ENCODE measurements at regions not wholly inside any gene's neighbourhood (a gene's known extent, or its start where the extent isn't known, plus 50 kb on each side); places are given as distances from the start of the nearest gene placed in this dataset.
"Not testable (repeated sequence)": the region's sequence is repeated elsewhere in the genome, so short reads cannot be mapped to it uniquely, and the experiment has no call there.

GRCh38 chr4:125231661-125232060 lies 83.1 kb upstream of the FAT4 start:
- H3K9me3 Mint-ChIP-seq: peaks cover 3% of the 10 kb centered on the region
- H3K4me3 Mint-ChIP-seq: no peak overlapping the region

GRCh38 chr4:125229596-125230058 lies 85.1 kb upstream of the FAT4 start:
- no peak for TF ChIP-seq CTCF (IDR thresholded peaks at IDR 0.05; ENCODE audit: unreplicated experiment in 3 of 3)
- Mint-ChIP-seq H3K27ac (no peak overlapping the region), H3K27me3 (ENCODE audit: low read depth) (no peaks in the 10 kb centered on the region), H3K4me3 (no peak overlapping the region), H3K4me1 (peaks cover 4% of the 10 kb centered on the region), H3K9me3 (peaks cover 3% of the 10 kb centered on the region), H3K36me3 (ENCODE audit: low read depth) (no peaks in the 10 kb centered on the region)

More at GRCh38 chr4:125231661-125232060, 83.1 kb upstream of the FAT4 start:
- no peak for TF ChIP-seq CTCF (IDR thresholded peaks at IDR 0.05; ENCODE audit: unreplicated experiment in 3 of 3)
- H3K4me1 Mint-ChIP-seq: peaks cover 8% of the 10 kb centered on the region
- H3K36me3 Mint-ChIP-seq (ENCODE audit: low read depth): no peaks in the 10 kb centered on the region
- no peaks in the 10 kb centered on the region for H3K27me3 Mint-ChIP-seq (ENCODE audit: low read depth)
- no peak overlapping the region for H3K27ac Mint-ChIP-seq

GRCh38 chr4:125225806-125226205 lies 88.9 kb upstream of the FAT4 start:
- no peak overlapping the region for H3K4me3 Mint-ChIP-seq
- peaks cover 3% of the 10 kb centered on the region for H3K9me3 Mint-ChIP-seq
- peaks cover 4% of the 10 kb centered on the region for H3K4me1 Mint-ChIP-seq
- H3K27me3 Mint-ChIP-seq (ENCODE audit: low read depth): no peaks in the 10 kb centered on the region
- no peak for TF ChIP-seq CTCF (IDR thresholded peaks at IDR 0.05; ENCODE audit: unreplicated experiment in 3 of 3)
- H3K27ac Mint-ChIP-seq: no peak overlapping the region
- H3K36me3 Mint-ChIP-seq (ENCODE audit: low read depth): no peaks in the 10 kb centered on the region

- H3K9me3 Mint-ChIP-seq: peaks cover 6% of the 10 kb centered on the region
- H3K27me3 Mint-ChIP-seq (ENCODE audit: low read depth): no peaks in the 10 kb centered on the region
- H3K4me1 Mint-ChIP-seq: no peaks in the 10 kb centered on the region
- no peak for TF ChIP-seq CTCF (IDR thresholded peaks at IDR 0.05; ENCODE audit: unreplicated experiment in 3 of 3)
- no peaks in the 10 kb centered on the region for H3K36me3 Mint-ChIP-seq (ENCODE audit: low read depth)
- H3K27ac Mint-ChIP-seq: no peak overlapping the region
- H3K4me3 Mint-ChIP-seq: no peak overlapping the region
Observed at GRCh38 chr4:125200556-125200955, 114.2 kb upstream of the FAT4 start.

GRCh38 chr4:125198916-125199315 lies 115.8 kb upstream of the FAT4 start:
- no peaks in the 10 kb centered on the region for H3K36me3 Mint-ChIP-seq (ENCODE audit: low read depth)
- no peaks in the 10 kb centered on the region for H3K4me1 Mint-ChIP-seq
- TF ChIP-seq CTCF (IDR thresholded peaks at IDR 0.05; ENCODE audit: unreplicated experiment in 3 of 3): no peak
- no peak overlapping the region for H3K4me3 Mint-ChIP-seq
- H3K27ac Mint-ChIP-seq: no peak overlapping the region
- H3K9me3 Mint-ChIP-seq: peaks cover 6% of the 10 kb centered on the region
- peaks cover 3% of the 10 kb centered on the region for H3K27me3 Mint-ChIP-seq (ENCODE audit: low read depth)

GRCh38 chr4:125191874-125192459 lies 122.8 kb upstream of the FAT4 start:
- H3K27me3 Mint-ChIP-seq (ENCODE audit: low read depth); H3K4me3 Mint-ChIP-seq; H3K9me3 Mint-ChIP-seq; H3K36me3 Mint-ChIP-seq (ENCODE audit: low read depth); H3K4me1 Mint-ChIP-seq; H3K27ac Mint-ChIP-seq: not testable (repeated sequence)

Measured in nephron (organoid).